GM21528 (cell line): ENCODE measurements at regions not wholly inside any gene's neighbourhood (a gene's known extent, or its start where the extent isn't known, plus 50 kb on each side); places are given as distances from the start of the nearest gene placed in this dataset.
"Not testable (repeated sequence)": the region's sequence is repeated elsewhere in the genome, so short reads cannot be mapped to it uniquely, and the experiment has no call there.

Source experiments
- ATAC-seq: cut with Tn5 transposase; IDR thresholded peaks from one replicate; pipeline ENCODE4 v1.9.1; 2021; ENCODE audit warnings: mild to moderate bottlenecking, moderate library complexity; ENCODE audit not compliant: unreplicated experiment, low FRiP score

GRCh38 chr20:22810626-22811569 is 224.2 kb upstream of the SSTR4 start:
- no peak for ATAC-seq

- no peak for ATAC-seq
These were observed 220.5 kb upstream of the SSTR4 start for GRCh38 chr20:22814471-22815205.

- no peak for ATAC-seq
These were observed 219.9 kb upstream of the SSTR4 start for GRCh38 chr20:22815206-22815551.

- ATAC-seq, result no peak
These were observed 219.4 kb upstream of the SSTR4 start for GRCh38 chr20:22815603-22816315.

GRCh38 chr20:22818636-22819035 is 216.5 kb upstream of the SSTR4 start:
- ATAC-seq, result no peak

GRCh38 chr20:22819112-22819511 is 216.0 kb upstream of the SSTR4 start:
- no peak for ATAC-seq

- ATAC-seq, result no peak
These were observed 215.3 kb upstream of the SSTR4 start for GRCh38 chr20:22819784-22820183.

GRCh38 chr20:22821081-22821727 is 213.9 kb upstream of the SSTR4 start:
- ATAC-seq, result no peak

GRCh38 chr20:22821796-22822195 is 213.3 kb upstream of the SSTR4 start:
- ATAC-seq, result no peak

- no peak for ATAC-seq
These were observed 212.0 kb upstream of the SSTR4 start for GRCh38 chr20:22823119-22823518.

- ATAC-seq, result no peak
These were observed 211.0 kb upstream of the SSTR4 start for GRCh38 chr20:22824077-22824476.

- no peak for ATAC-seq
These were observed 210.0 kb upstream of the SSTR4 start for GRCh38 chr20:22825076-22825475.

- ATAC-seq, result no peak
These were observed 209.6 kb upstream of the SSTR4 start for GRCh38 chr20:22825546-22825945.

- no peak for ATAC-seq
These were observed 208.5 kb upstream of the SSTR4 start for GRCh38 chr20:22826306-22827230.

- ATAC-seq, result no peak
These were observed 207.2 kb upstream of the SSTR4 start for GRCh38 chr20:22827916-22828315.

- no peak for ATAC-seq
These were observed 205.8 kb upstream of the SSTR4 start for GRCh38 chr20:22829356-22829755.

- ATAC-seq, result no peak
These were observed 205.0 kb upstream of the SSTR4 start for GRCh38 chr20:22830138-22830537.

GRCh38 chr20:22830715-22831114 is 204.4 kb upstream of the SSTR4 start:
- ATAC-seq, result not testable (repeated sequence)

GRCh38 chr20:22833851-22834250 is 201.3 kb upstream of the SSTR4 start:
- ATAC-seq, result no peak
